Activated CD4-positive, alpha-beta memory T cell treated with anti-CD3 and anti-CD28 coated beads for 36 hours (primary cell): ENCODE measurements at regions not wholly inside any gene's neighbourhood (a gene's known extent, or its start where the extent isn't known, plus 50 kb on each side); places are given as distances from the start of the nearest gene placed in this dataset.

Experiments
- CTCF ChIA-PET: fragments of 350-600 bp; sonication (Branson Sonifier 250); formaldehyde crosslinking; loops from one replicate; lab custom pipeline; 2021; ENCODE audit warnings: antibody characterized with exemption, inconsistent platforms; lab: Charles Lee
- POLR2A ChIA-PET: fragments of 350-600 bp; sonication (Branson Sonifier 250); formaldehyde crosslinking; loops from one replicate; lab custom pipeline; 2021; ENCODE audit warnings: antibody characterized with exemption; lab: Charles Lee
- DNase-seq: peaks from one replicate; pipeline ENCODE4 v3.0.0-alpha.2; 2020
- H3K27ac Mint-ChIP-seq: one replicate; pipeline ENCODE4 v1.8.0; 2021; ENCODE audit warnings: mixed read lengths
- H3K27me3 Mint-ChIP-seq: one replicate; pipeline ENCODE4 v1.8.0; 2021; ENCODE audit warnings: mixed read lengths
- H3K36me3 Mint-ChIP-seq: one replicate; pipeline ENCODE4 v1.8.0; 2021; ENCODE audit warnings: mixed read lengths
- H3K4me1 Mint-ChIP-seq: one replicate; pipeline ENCODE4 v1.8.0; 2021; ENCODE audit warnings: low read depth, mixed read lengths
- H3K4me3 Mint-ChIP-seq: one replicate; pipeline ENCODE4 v1.8.0; 2021; ENCODE audit warnings: mild to moderate bottlenecking, mixed read lengths
- H3K9me3 Mint-ChIP-seq: one replicate; pipeline ENCODE4 v1.8.0; 2021; ENCODE audit warnings: mixed read lengths
- intact Hi-C: fragments of 100-400 bp; cut with micrococcal nuclease; formaldehyde crosslinking; loops from one replicate; pipeline ENCODE4 v1.15.1; 2023

- Mint-ChIP-seq H3K27ac (no peak overlapping the region), H3K4me3 (no peak overlapping the region), H3K9me3 (peaks cover 4% of the 10 kb centered on the region), H3K27me3 (peaks cover 7% of the 10 kb centered on the region), H3K36me3 (no peaks in the 10 kb centered on the region), H3K4me1 (no peaks in the 10 kb centered on the region)
- CTCF ChIA-PET: no interaction called here
- POLR2A ChIA-PET: no interaction called here
- no peak for DNase-seq
- intact Hi-C loops: no loop called here
These were observed 366.7 kb upstream of the PROK2 start for GRCh38 chr3:72151465-72152238.

- no peak overlapping the region for H3K27ac Mint-ChIP-seq
These were observed 365.9 kb upstream of the PROK2 start for GRCh38 chr3:72150634-72151412.

GRCh38 chr3:72149645-72150300 lies 364.8 kb upstream of the PROK2 start:
- Mint-ChIP-seq H3K36me3 (no peaks in the 10 kb centered on the region), H3K4me1 (peaks cover 6% of the 10 kb centered on the region), H3K27ac (no peak overlapping the region), H3K4me3 (no peak overlapping the region), H3K9me3 (peaks cover 4% of the 10 kb centered on the region), H3K27me3 (peaks cover 8% of the 10 kb centered on the region)
- intact Hi-C loops: no loop called here
- ChIA-PET CTCF (no interaction called here), POLR2A (no interaction called here)
- DNase-seq: no peak

More at GRCh38 chr3:72150634-72151412, 365.9 kb upstream of the PROK2 start:
- intact Hi-C loops: no loop called here
- Mint-ChIP-seq H3K9me3 (peaks cover 4% of the 10 kb centered on the region), H3K27me3 (peaks cover 7% of the 10 kb centered on the region), H3K4me1 (no peaks in the 10 kb centered on the region), H3K4me3 (no peak overlapping the region), H3K36me3 (no peaks in the 10 kb centered on the region)
- CTCF ChIA-PET: no interaction called here
- POLR2A ChIA-PET: no interaction called here
- no peak for DNase-seq

- no peak for DNase-seq
- POLR2A ChIA-PET: no interaction called here
- CTCF ChIA-PET: no interaction called here
- intact Hi-C loops: no loop called here
- Mint-ChIP-seq H3K4me1 (peaks cover 10% of the 10 kb centered on the region), H3K9me3 (no peaks in the 10 kb centered on the region), H3K27ac (no peak overlapping the region), H3K36me3 (no peaks in the 10 kb centered on the region), H3K27me3 (peaks cover 1% of the 10 kb centered on the region), H3K4me3 (no peak overlapping the region)
These were observed 362.7 kb upstream of the PROK2 start for GRCh38 chr3:72147600-72147999.

GRCh38 chr3:72145506-72146380 lies 360.8 kb upstream of the PROK2 start:
- Mint-ChIP-seq H3K4me1 (peaks cover 10% of the 10 kb centered on the region), H3K36me3 (no peaks in the 10 kb centered on the region), H3K4me3 (no peak overlapping the region), H3K27me3 (peaks cover 1% of the 10 kb centered on the region), H3K27ac (no peak overlapping the region), H3K9me3 (no peaks in the 10 kb centered on the region)
- intact Hi-C loops: no loop called here
- no peak for DNase-seq
- ChIA-PET CTCF (no interaction called here), POLR2A (no interaction called here)

- peaks cover 10% of the 10 kb centered on the region for H3K4me1 Mint-ChIP-seq
- no peaks in the 10 kb centered on the region for H3K36me3 Mint-ChIP-seq
- intact Hi-C loops: no loop called here
- CTCF ChIA-PET: no interaction called here
- H3K27me3 Mint-ChIP-seq: peaks cover 1% of the 10 kb centered on the region
- H3K9me3 Mint-ChIP-seq: no peaks in the 10 kb centered on the region
- H3K27ac Mint-ChIP-seq: no peak overlapping the region
- no peak overlapping the region for H3K4me3 Mint-ChIP-seq
- POLR2A ChIA-PET: no interaction called here
- no peak for DNase-seq
These were observed 360.0 kb upstream of the PROK2 start for GRCh38 chr3:72144773-72145505.

GRCh38 chr3:72143966-72144717 lies 359.2 kb upstream of the PROK2 start:
- intact Hi-C loops: no loop called here
- peaks cover 1% of the 10 kb centered on the region for H3K27me3 Mint-ChIP-seq
- no peak overlapping the region for H3K4me3 Mint-ChIP-seq
- no peaks in the 10 kb centered on the region for H3K36me3 Mint-ChIP-seq
- POLR2A ChIA-PET: no interaction called here
- peaks cover 10% of the 10 kb centered on the region for H3K4me1 Mint-ChIP-seq
- H3K9me3 Mint-ChIP-seq: no peaks in the 10 kb centered on the region
- no peak overlapping the region for H3K27ac Mint-ChIP-seq
- no peak for DNase-seq
- CTCF ChIA-PET: no interaction called here

GRCh38 chr3:72143322-72143721 lies 358.4 kb upstream of the PROK2 start:
- H3K4me3 Mint-ChIP-seq: no peak overlapping the region

GRCh38 chr3:72142028-72142427 lies 357.1 kb upstream of the PROK2 start:
- Mint-ChIP-seq H3K27me3 (peaks cover 1% of the 10 kb centered on the region), H3K27ac (no peak overlapping the region), H3K36me3 (no peaks in the 10 kb centered on the region), H3K4me1 (peaks cover 29% of the 10 kb centered on the region), H3K9me3 (no peaks in the 10 kb centered on the region), H3K4me3 (no peak overlapping the region)
- intact Hi-C loops: no loop called here
- no peak for DNase-seq
- POLR2A ChIA-PET: no interaction called here
- CTCF ChIA-PET: interaction anchor here (0.6 to 1.0 kb wide), 2 partner anchors 41 to 559 kb away, joined by 3 to 4 read pairs; no protein-coding TSS in a partner anchor

More at GRCh38 chr3:72143322-72143721, 358.4 kb upstream of the PROK2 start:
- Mint-ChIP-seq H3K36me3 (no peaks in the 10 kb centered on the region), H3K9me3 (no peaks in the 10 kb centered on the region), H3K4me1 (peaks cover 16% of the 10 kb centered on the region), H3K27ac (no peak overlapping the region), H3K27me3 (peaks cover 1% of the 10 kb centered on the region)
- DNase-seq: no peak
- ChIA-PET POLR2A (no interaction called here), CTCF (no interaction called here)
- intact Hi-C loops: no loop called here

GRCh38 chr3:72141264-72141663 lies 356.3 kb upstream of the PROK2 start:
- Mint-ChIP-seq H3K36me3 (no peaks in the 10 kb centered on the region), H3K27me3 (peaks cover 1% of the 10 kb centered on the region), H3K4me3 (no peak overlapping the region), H3K27ac (no peak overlapping the region), H3K9me3 (no peaks in the 10 kb centered on the region), H3K4me1 (peaks cover 37% of the 10 kb centered on the region)
- intact Hi-C loops: no loop called here
- CTCF ChIA-PET: interaction anchor here (1.0 kb wide), 1 partner anchor 41 kb away, joined by 3 read pairs; no protein-coding TSS in a partner anchor
- no peak for DNase-seq
- POLR2A ChIA-PET: no interaction called here
